NCI-H1105 (cell line): ENCODE measurements at regions not wholly inside any gene's neighbourhood (a gene's known extent, or its start where the extent isn't known, plus 50 kb on each side); places are given as distances from the start of the nearest gene placed in this dataset.

Source experiments
- DNase-seq: peaks from one replicate; lab custom pipeline; 2025; lab: John Stamatoyannopoulos, UW

GRCh38 chr5:164708831-164709230 is 1203.4 kb downstream of the MAT2B start:
- no peak for DNase-seq

- no peak for DNase-seq
Measured at GRCh38 chr5:164713682-164714081, 1208.3 kb downstream of the MAT2B start.

- no peak for DNase-seq
Measured at GRCh38 chr5:164721116-164721515, 1215.7 kb downstream of the MAT2B start.

- no peak for DNase-seq
Measured at GRCh38 chr5:164721656-164722055, 1216.2 kb downstream of the MAT2B start.

- no peak for DNase-seq
Measured at GRCh38 chr5:164722702-164723101, 1217.3 kb downstream of the MAT2B start.

GRCh38 chr5:164727012-164727411 is 1221.6 kb downstream of the MAT2B start:
- DNase-seq: no peak

- no peak for DNase-seq
Measured at GRCh38 chr5:164728733-164729132, 1223.3 kb downstream of the MAT2B start.

- DNase-seq: no peak
Measured at GRCh38 chr5:164735334-164735733, 1229.9 kb downstream of the MAT2B start.

- no peak for DNase-seq
Measured at GRCh38 chr5:164741376-164741775, 1236.0 kb downstream of the MAT2B start.

- no peak for DNase-seq
Measured at GRCh38 chr5:164742025-164742424, 1236.6 kb downstream of the MAT2B start.

- no peak for DNase-seq
Measured at GRCh38 chr5:164746723-164747122, 1241.3 kb downstream of the MAT2B start.

GRCh38 chr5:164747371-164747770 is 1242.0 kb downstream of the MAT2B start:
- DNase-seq: no peak

- no peak for DNase-seq
Measured at GRCh38 chr5:164748861-164749260, 1243.4 kb downstream of the MAT2B start.

- no peak for DNase-seq
Measured at GRCh38 chr5:164753434-164753833, 1248.0 kb downstream of the MAT2B start.

GRCh38 chr5:164763206-164763605 is 1257.8 kb downstream of the MAT2B start:
- DNase-seq: no peak

- DNase-seq: no peak
Measured at GRCh38 chr5:164772122-164772521, 1266.7 kb downstream of the MAT2B start.

- no peak for DNase-seq
Measured at GRCh38 chr5:164784230-164784629, 1278.8 kb downstream of the MAT2B start.

GRCh38 chr5:164798110-164798509 is 1292.7 kb downstream of the MAT2B start:
- no peak for DNase-seq

GRCh38 chr5:164799391-164799790 is 1294.0 kb downstream of the MAT2B start:
- DNase-seq: no peak

- no peak for DNase-seq
Measured at GRCh38 chr5:164801910-164802309, 1296.5 kb downstream of the MAT2B start.

- no peak for DNase-seq
Measured at GRCh38 chr5:164809821-164810220, 1304.4 kb downstream of the MAT2B start.

- no peak for DNase-seq
Measured at GRCh38 chr5:164818445-164818844, 1313.0 kb downstream of the MAT2B start.

- DNase-seq: no peak
Measured at GRCh38 chr5:164824671-164825070, 1319.3 kb downstream of the MAT2B start.

GRCh38 chr5:164832516-164832915 is 1327.1 kb downstream of the MAT2B start:
- DNase-seq: no peak

- DNase-seq: no peak
Measured at GRCh38 chr5:164844348-164844747, 1338.9 kb downstream of the MAT2B start.
